CD4-positive, alpha-beta T cell (primary cell): ENCODE measurements at regions not wholly inside any gene's neighbourhood (a gene's known extent, or its start where the extent isn't known, plus 50 kb on each side); places are given as distances from the start of the nearest gene placed in this dataset.

Experiments used
- ATAC-seq: fragments of 200-7000 bp; cut with Tn5 transposase; one replicate; pipeline ENCODE4 v1.10.0; 2022; ENCODE audit warnings: mild to moderate bottlenecking; ENCODE audit not compliant: poor library complexity
- CTCF ChIA-PET: fragments of 350-600 bp; sonication (Branson Sonifier 250); formaldehyde crosslinking; loops from one replicate; lab custom pipeline; 2021; ENCODE audit warnings: antibody characterized with exemption, inconsistent platforms; lab: Charles Lee
- POLR2A ChIA-PET: fragments of 350-600 bp; sonication (Branson Sonifier 250); formaldehyde crosslinking; loops from one replicate; lab custom pipeline; 2021; ENCODE audit warnings: antibody characterized with exemption, inconsistent platforms; lab: Charles Lee
- DNase-seq, 14 experiments: peaks; one replicate each; pipeline ENCODE4 v3.0.0-alpha.2; 2013 to 2020; ENCODE audit warnings: mixed read lengths in 2 of 14
- H3K27ac ChIP-seq, 2 donors: one replicate each; pipeline versions ENCODE4 v1.5.1 to v1.7.0; 2013; ENCODE audit warnings: low read length in 2 of 2, low read depth in 1 of 2, mild to moderate bottlenecking in 1 of 2
- H3K27me3 ChIP-seq, 2 experiments: 1 replicate in 1 of 2; 2 replicates in 1 of 2; pipeline versions ENCODE4 v1.6.1 to v1.7.0; 2013; ENCODE audit warnings: low read length in 2 of 2, control low read depth in 1 of 2, mild to moderate bottlenecking in 1 of 2, moderate library complexity in 1 of 2; ENCODE audit not compliant: insufficient read depth in 2 of 2, control insufficient read depth in 1 of 2
- H3K36me3 ChIP-seq: one replicate; pipeline ENCODE4 v1.6.1; 2013; ENCODE audit warnings: low read length, control low read depth; ENCODE audit not compliant: insufficient read depth
- H3K4me1 ChIP-seq: one replicate; pipeline ENCODE4 v1.6.1; 2013; ENCODE audit warnings: low read length, control low read depth; ENCODE audit not compliant: insufficient read depth
- H3K4me3 ChIP-seq: one replicate; pipeline ENCODE4 v1.5.1; 2013; ENCODE audit warnings: mild to moderate bottlenecking, low read length, moderate library complexity
- H3K9me3 ChIP-seq, 2 experiments: 1 replicate in 1 of 2; 2 replicates in 1 of 2; pipeline versions ENCODE4 v1.6.1 to v1.7.0; 2013; ENCODE audit warnings: low read length in 2 of 2, mild to moderate bottlenecking in 2 of 2, control low read depth in 1 of 2, moderate library complexity in 1 of 2; ENCODE audit not compliant: control insufficient read depth in 1 of 2, insufficient read depth in 1 of 2
- H3K27ac Mint-ChIP-seq: one replicate; pipeline ENCODE4 v1.8.0; 2020; ENCODE audit warnings: mixed read lengths
- H3K27me3 Mint-ChIP-seq: one replicate; pipeline ENCODE4 v1.8.0; 2021; ENCODE audit warnings: mixed read lengths
- H3K36me3 Mint-ChIP-seq: one replicate; pipeline ENCODE4 v1.8.0; 2021; ENCODE audit warnings: low read depth, mixed read lengths
- H3K4me1 Mint-ChIP-seq: one replicate; pipeline ENCODE4 v1.8.0; 2021; ENCODE audit warnings: low read depth, mixed read lengths
- H3K4me3 Mint-ChIP-seq: one replicate; pipeline ENCODE4 v1.8.0; 2020; ENCODE audit warnings: mild to moderate bottlenecking, mixed read lengths
- H3K9me3 Mint-ChIP-seq: one replicate; pipeline ENCODE4 v1.8.0; 2020; ENCODE audit warnings: mixed read lengths
- intact Hi-C, 2 experiments: fragments of 100-400 bp; cut with DNase I in 1 of 2; cut with micrococcal nuclease in 1 of 2; formaldehyde crosslinking; loops; one replicate each; pipeline versions ENCODE4 v1.15.1 to v1.9.0; 2023 to 2025; cut with DNase I, micrococcal nuclease
- TF ChIP-seq, protein P1 (sequence below): fragments of 200-600 bp; IDR thresholded peaks from one replicate; pipeline ENCODE4 v1.8.0; 2022; ENCODE audit warnings: antibody characterized with exemption, mild to moderate bottlenecking

DNA sequence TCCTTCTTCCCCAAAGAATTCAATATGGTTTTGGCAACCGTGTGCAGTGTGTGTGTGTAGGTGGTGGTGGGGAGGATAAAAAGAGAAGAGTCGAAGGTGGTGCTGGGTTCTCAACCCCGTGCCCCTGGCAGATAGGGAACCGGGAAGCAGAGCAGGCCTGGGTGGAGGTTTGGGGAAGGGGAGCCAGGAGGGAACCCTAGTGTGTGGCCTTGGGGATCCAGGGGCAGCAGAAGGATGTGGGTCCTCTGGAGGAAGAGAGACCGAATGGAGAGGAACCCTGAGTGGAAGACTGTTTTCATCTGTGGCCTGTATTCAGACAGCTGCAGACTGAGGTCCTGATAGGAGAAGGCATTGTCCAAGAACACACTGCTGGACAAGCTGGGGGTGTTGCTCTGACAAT lies 73.3 kb upstream of the B3GAT1 start:
- H3K36me3 Mint-ChIP-seq, result no peaks in the 10 kb centered on the region
- no peak overlapping the region for H3K27ac Mint-ChIP-seq
- H3K4me3 Mint-ChIP-seq, result no peak overlapping the region
- Histone ChIP-seq H3K4me3 (no peak overlapping the region), H3K36me3 (no peaks in the 10 kb centered on the region), H3K27ac (no peak overlapping the region), H3K27me3 (peaks cover 0 to 1% of the 10 kb centered on the region in 2 experiments), H3K4me1 (no peaks in the 10 kb centered on the region), H3K9me3 (peaks cover 0 to 7% of the 10 kb centered on the region in 2 experiments)
- intact Hi-C loops, result no loop called here
- ATAC-seq, result no peak
- ChIA-PET POLR2A (no interaction called here), CTCF (no interaction called here)
- peaks cover 22% of the 10 kb centered on the region for H3K27me3 Mint-ChIP-seq
- H3K4me1 Mint-ChIP-seq, result no peaks in the 10 kb centered on the region
- TF ChIP-seq, protein P1, sequence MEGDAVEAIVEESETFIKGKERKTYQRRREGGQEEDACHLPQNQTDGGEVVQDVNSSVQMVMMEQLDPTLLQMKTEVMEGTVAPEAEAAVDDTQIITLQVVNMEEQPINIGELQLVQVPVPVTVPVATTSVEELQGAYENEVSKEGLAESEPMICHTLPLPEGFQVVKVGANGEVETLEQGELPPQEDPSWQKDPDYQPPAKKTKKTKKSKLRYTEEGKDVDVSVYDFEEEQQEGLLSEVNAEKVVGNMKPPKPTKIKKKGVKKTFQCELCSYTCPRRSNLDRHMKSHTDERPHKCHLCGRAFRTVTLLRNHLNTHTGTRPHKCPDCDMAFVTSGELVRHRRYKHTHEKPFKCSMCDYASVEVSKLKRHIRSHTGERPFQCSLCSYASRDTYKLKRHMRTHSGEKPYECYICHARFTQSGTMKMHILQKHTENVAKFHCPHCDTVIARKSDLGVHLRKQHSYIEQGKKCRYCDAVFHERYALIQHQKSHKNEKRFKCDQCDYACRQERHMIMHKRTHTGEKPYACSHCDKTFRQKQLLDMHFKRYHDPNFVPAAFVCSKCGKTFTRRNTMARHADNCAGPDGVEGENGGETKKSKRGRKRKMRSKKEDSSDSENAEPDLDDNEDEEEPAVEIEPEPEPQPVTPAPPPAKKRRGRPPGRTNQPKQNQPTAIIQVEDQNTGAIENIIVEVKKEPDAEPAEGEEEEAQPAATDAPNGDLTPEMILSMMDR, result no peak
- DNase-seq, result no peak
- H3K9me3 Mint-ChIP-seq, result no peaks in the 10 kb centered on the region

DNA sequence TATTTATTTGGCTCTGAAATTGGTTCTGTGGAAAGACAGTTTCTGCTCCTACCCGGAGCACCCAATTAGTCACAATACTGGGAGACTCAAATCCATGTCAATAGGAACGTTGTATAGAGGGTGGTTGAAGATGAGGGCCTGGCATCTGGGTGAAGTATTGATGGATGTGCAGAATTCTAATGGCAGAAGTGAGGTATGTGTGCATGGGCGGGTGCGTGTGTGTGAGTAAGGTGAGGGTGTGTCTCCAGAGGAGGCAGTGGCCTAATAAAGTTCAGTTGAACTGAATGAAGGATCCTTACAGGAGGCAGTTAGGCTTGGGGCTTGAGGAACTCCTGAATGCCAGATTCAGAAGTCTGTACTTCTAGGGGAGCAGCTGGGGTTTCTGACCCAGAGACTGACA lies 71.8 kb upstream of the B3GAT1 start:
- Mint-ChIP-seq H3K4me3 (no peak overlapping the region), H3K9me3 (no peaks in the 10 kb centered on the region), H3K27me3 (peaks cover 19% of the 10 kb centered on the region), H3K36me3 (no peaks in the 10 kb centered on the region), H3K27ac (no peak overlapping the region), H3K4me1 (no peaks in the 10 kb centered on the region)
- ChIA-PET POLR2A (no interaction called here), CTCF (no interaction called here)
- ATAC-seq, result no peak
- H3K27me3 ChIP-seq, result peaks cover 0 to 6% of the 10 kb centered on the region in 2 experiments
- TF ChIP-seq, protein P1, result no peak
- DNase-seq, result no peak
- H3K4me3 ChIP-seq, result no peak overlapping the region
- no peaks in the 10 kb centered on the region for H3K36me3 ChIP-seq
- H3K27ac ChIP-seq, result no peak overlapping the region
- H3K4me1 ChIP-seq, result no peaks in the 10 kb centered on the region
- H3K9me3 ChIP-seq, result no peaks in the 10 kb centered on the region
- intact Hi-C loops, result no loop called here

DNA sequence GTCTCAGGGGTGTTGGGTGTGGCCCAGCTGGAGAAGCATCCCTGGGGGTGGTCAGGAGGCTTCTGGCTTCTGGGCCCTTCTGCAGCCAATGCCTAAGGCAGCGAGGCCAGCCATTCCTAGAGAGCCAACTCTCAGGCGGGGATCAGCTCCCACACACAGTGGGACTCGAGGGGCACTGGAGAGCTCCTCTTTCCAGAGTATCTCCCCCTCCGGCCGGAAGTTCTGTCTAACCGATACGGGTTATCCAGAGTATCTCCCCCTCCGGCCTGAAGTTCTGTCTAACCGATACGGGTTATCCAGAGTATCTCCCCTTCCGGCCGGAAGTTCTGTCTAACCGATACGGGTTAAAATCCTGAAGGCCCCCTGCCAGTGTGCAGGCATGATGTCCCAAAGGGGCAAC lies 71.2 kb upstream of the B3GAT1 start:
- Histone ChIP-seq H3K36me3 (no peaks in the 10 kb centered on the region), H3K4me1 (no peaks in the 10 kb centered on the region), H3K27me3 (peaks cover 0 to 6% of the 10 kb centered on the region in 2 experiments), H3K4me3 (no peak overlapping the region), H3K9me3 (no peaks in the 10 kb centered on the region), H3K27ac (no peak overlapping the region)
- Mint-ChIP-seq H3K27me3 (peaks cover 18% of the 10 kb centered on the region), H3K4me1 (no peaks in the 10 kb centered on the region), H3K9me3 (no peaks in the 10 kb centered on the region), H3K36me3 (no peaks in the 10 kb centered on the region), H3K4me3 (no peak overlapping the region), H3K27ac (no peak overlapping the region)
- POLR2A ChIA-PET, result no interaction called here
- CTCF ChIA-PET, result no interaction called here
- ATAC-seq, result no peak
- intact Hi-C loops, result no loop called here
- TF ChIP-seq, protein P1, result no peak
- no peak for DNase-seq
